H4 (cell line): ENCODE measurements at regions not wholly inside any gene's neighbourhood (a gene's known extent, or its start where the extent isn't known, plus 50 kb on each side); places are given as distances from the start of the nearest gene placed in this dataset.

Experiments used
- DNase-seq: peaks from one replicate; pipeline ENCODE4 v3.0.0-alpha.2; 2015; ENCODE audit warnings: low spot score

GRCh38 chr7:131250331-131250730 lies 77.3 kb upstream of the MKLN1 start:
- no peak for DNase-seq

GRCh38 chr7:131251371-131251770 lies 76.3 kb upstream of the MKLN1 start:
- DNase-seq, result no peak

- no peak for DNase-seq
These were observed 74.7 kb upstream of the MKLN1 start for GRCh38 chr7:131252976-131253375.

GRCh38 chr7:131254211-131254610 lies 73.5 kb upstream of the MKLN1 start:
- DNase-seq, result no peak

- DNase-seq, result no peak
These were observed 72.4 kb upstream of the MKLN1 start for GRCh38 chr7:131255242-131255641.

- DNase-seq, result no peak
These were observed 66.1 kb upstream of the MKLN1 start for GRCh38 chr7:131261476-131261994.

GRCh38 chr7:131265227-131265626 lies 62.4 kb upstream of the MKLN1 start:
- DNase-seq, result no peak

- DNase-seq, result no peak
These were observed 60.0 kb upstream of the MKLN1 start for GRCh38 chr7:131267631-131268030.

GRCh38 chr7:131268906-131269305 lies 58.8 kb upstream of the MKLN1 start:
- DNase-seq, result no peak

GRCh38 chr7:131272086-131272485 lies 55.6 kb upstream of the MKLN1 start:
- DNase-seq, result no peak

- DNase-seq, result no peak
These were observed 52.7 kb upstream of the MKLN1 start for GRCh38 chr7:131274986-131275385.

- DNase-seq, result no peak
These were observed 51.5 kb upstream of the MKLN1 start for GRCh38 chr7:131276190-131276589.

- DNase-seq, result no peak
These were observed 50.9 kb upstream of the MKLN1 start for GRCh38 chr7:131276748-131277147.
